GM12865 (cell line): ENCODE measurements at regions not wholly inside any gene's neighbourhood (a gene's known extent, or its start where the extent isn't known, plus 50 kb on each side); places are given as distances from the start of the nearest gene placed in this dataset.
"Not testable (repeated sequence)": the region's sequence is repeated elsewhere in the genome, so short reads cannot be mapped to it uniquely, and the experiment has no call there.

Experiments
- DNase-seq: peaks from one replicate; pipeline ENCODE4 v3.0.0; 2010; ENCODE audit warnings: low read depth
- H3K4me3 ChIP-seq: 2 replicates; pipeline ENCODE4 v1.5.1; 2011; ENCODE audit warnings: mild to moderate bottlenecking, low read depth, low read length, control low read depth
- TF ChIP-seq, protein P1 (sequence below): IDR thresholded peaks from 2 replicates; pipeline ENCODE4 v1.5.1; 2011; ENCODE audit warnings: low read length, control low read depth, low read depth, inconsistent platforms; ENCODE audit not compliant: insufficient read depth; ENCODE audit errors: missing control alignments

DNA sequence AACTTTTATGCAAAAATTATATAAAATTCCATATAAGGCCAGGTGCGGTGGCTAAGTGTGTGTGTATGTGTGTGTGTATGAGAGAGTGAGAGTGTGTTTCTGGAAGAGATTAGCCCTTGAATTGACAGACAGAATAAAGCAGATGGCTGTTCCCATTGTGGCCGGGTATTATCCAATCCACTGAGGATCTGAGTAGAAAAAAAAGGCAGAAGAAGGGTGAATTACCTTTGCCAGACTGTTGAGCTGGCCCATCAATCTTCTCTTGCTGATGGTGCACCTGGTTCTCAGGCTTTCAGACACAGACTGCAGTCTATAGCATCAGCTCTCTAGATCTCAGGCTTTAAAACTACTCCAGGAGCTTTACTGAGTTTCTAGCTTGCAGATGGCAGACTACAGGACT, 92.2 kb upstream of the SLIT2 start:
- no peak for DNase-seq
- TF ChIP-seq, protein P1, sequence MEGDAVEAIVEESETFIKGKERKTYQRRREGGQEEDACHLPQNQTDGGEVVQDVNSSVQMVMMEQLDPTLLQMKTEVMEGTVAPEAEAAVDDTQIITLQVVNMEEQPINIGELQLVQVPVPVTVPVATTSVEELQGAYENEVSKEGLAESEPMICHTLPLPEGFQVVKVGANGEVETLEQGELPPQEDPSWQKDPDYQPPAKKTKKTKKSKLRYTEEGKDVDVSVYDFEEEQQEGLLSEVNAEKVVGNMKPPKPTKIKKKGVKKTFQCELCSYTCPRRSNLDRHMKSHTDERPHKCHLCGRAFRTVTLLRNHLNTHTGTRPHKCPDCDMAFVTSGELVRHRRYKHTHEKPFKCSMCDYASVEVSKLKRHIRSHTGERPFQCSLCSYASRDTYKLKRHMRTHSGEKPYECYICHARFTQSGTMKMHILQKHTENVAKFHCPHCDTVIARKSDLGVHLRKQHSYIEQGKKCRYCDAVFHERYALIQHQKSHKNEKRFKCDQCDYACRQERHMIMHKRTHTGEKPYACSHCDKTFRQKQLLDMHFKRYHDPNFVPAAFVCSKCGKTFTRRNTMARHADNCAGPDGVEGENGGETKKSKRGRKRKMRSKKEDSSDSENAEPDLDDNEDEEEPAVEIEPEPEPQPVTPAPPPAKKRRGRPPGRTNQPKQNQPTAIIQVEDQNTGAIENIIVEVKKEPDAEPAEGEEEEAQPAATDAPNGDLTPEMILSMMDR: no peak
- H3K4me3 ChIP-seq: no peak overlapping the region

DNA sequence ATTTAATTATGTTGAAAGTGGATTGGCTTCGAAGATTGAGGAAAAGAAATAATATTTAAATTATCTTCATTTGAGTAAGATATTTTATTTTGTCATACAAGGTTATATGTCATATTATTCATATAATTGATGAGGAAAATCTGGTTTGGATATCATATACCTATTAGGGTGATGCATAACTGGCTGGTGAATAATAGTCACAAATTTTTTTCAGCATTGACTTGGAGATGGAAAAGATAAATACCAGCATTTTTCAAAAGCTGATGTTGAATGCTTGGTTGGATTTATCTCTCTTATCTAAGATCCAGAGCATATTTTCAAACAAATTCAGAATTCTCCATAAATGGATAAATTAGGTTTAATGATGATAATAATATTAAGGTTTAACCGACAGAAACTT, 93.5 kb upstream of the SLIT2 start:
- H3K4me3 ChIP-seq: no peak overlapping the region
- no peak for DNase-seq
- TF ChIP-seq, protein P1: no peak

DNA sequence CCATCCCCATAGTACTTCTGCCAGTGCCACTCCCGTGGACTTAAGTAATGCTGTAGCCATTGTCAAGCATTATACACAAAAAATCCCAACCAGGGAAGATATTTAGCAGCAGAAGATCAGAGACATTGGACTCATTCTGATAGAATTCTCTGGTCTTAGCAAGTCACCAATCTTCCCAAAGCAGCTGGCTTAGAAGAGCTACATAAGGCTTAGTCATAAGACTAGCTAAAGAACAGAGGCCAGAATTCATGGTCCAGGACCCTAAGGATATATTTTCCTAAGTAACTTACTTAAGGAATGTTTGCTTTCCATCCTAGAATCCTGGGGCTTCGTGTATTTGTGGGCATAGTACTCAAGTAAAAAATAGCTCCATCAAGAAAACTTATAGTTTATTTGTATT, 100.3 kb upstream of the SLIT2 start:
- TF ChIP-seq, protein P1: no peak
- no peak for DNase-seq
- no peak overlapping the region for H3K4me3 ChIP-seq

DNA sequence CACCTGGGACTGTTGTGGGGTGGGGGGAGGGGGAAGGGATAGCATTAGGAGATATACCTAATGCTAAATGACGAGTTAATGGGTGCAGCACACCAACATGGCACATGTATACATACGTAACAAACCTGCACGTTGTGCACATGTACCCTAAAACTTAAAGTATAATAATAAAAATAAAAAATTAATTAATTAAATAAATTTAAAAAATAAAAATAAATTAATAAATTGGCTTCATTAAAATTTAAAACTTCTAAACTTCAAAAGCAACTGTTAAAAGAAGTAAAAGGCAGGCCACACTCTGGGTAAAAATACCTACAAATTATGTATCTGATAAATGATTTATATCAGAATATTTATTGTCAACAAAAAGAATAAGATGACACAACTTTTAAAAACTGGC, 102.6 kb upstream of the SLIT2 start:
- DNase-seq, H3K4me3 ChIP-seq: not testable (repeated sequence)

DNA sequence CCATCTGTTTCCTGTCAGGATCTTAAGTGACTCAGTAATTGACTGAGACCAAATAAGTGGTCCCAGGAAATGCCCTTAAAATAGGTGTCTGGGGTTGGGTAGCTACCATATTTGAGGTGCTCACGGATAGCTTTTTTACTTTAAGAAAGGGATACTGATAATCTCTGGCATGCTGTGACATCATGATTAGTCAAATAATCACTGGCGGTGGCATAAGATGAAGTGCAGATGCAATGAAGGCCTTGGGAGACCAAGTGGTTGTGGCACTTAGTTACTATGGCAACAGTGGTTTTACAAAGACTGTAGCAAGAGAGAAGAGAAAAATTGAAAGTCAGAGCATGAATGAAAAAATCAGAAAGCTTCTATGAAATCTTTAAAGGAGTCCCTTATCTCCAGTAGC, 114.5 kb upstream of the SLIT2 start:
- no peak overlapping the region for H3K4me3 ChIP-seq
- DNase-seq: no peak
- TF ChIP-seq, protein P1: no peak

DNA sequence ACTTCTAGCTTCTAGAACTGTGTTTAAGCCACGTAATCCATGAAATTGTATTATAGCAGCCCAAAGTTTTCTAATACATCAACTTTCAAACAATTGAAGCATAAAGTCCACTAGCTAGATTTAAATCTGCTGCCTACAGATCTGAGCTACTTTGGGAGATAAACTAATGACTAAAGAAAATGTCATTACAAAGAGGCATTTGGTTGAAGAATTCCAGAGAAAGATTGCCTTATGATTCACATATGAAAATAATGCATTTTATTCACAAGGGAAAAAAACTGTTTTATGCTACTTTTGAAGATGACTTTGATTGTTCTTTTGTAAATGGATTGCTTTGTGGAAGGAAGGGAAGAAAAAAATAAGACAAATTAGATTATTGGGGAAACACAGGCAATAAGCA, 124.1 kb upstream of the SLIT2 start:
- TF ChIP-seq, protein P1: no peak
- no peak for DNase-seq
- H3K4me3 ChIP-seq: no peak overlapping the region

DNA sequence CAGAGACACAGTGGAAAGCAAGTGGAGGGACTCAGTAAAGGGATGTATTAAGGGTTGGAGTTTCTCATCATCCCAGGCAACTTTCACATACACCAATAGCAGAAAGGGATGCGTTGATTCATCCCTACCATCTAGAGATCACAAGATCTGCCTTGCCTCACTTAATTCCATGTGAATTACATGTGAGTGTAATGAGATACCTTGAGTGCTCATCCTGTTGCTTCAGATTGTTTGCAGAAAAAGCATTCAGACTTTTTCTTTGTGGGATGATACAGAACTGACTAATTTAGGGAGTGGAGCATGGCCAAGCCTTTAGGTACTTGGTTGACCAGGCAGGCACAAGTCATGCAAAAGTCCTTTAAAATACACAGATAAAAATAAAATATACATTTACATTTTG, 124.8 kb upstream of the SLIT2 start:
- H3K4me3 ChIP-seq: no peak overlapping the region
- TF ChIP-seq, protein P1: no peak
- no peak for DNase-seq
